ENCODE measurements at regions not wholly inside any gene's neighbourhood (a gene's known extent, or its start where the extent isn't known, plus 50 kb on each side); places are given as distances from the start of the nearest gene placed in this dataset.

DNA sequence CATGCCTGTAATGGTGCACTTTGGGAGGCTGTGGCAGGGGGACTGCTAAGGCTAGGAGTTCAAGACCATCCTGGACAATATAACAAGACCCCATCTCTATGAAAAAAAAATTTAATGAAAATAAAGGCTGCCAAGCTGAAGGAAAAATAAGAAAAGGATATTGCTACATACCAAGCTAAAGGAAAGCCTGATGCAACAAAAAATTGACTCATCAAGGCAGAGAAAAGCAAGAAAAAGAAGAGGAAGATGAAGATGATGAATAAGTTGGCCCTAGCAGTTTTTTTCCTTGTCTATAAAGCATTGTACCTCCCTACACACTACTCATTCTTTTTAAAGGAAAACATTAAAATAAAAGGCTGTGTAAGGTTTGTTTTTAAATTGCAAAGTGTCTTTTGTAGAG lies 441.9 kb upstream of the MDFIC2 start:
- Mint-ChIP-seq H3K4me1 (no peaks in the 10 kb centered on the region), H3K9me3 (ENCODE audit: low read depth) (no peaks in the 10 kb centered on the region), H3K27me3 (no peaks in the 10 kb centered on the region), H3K4me3 (no peak overlapping the region), H3K36me3 (no peaks in the 10 kb centered on the region), H3K27ac (no peak overlapping the region)
- no peak for DNase-seq
- CTCF ChIA-PET: no interaction called here
- ATAC-seq: no peak

DNA sequence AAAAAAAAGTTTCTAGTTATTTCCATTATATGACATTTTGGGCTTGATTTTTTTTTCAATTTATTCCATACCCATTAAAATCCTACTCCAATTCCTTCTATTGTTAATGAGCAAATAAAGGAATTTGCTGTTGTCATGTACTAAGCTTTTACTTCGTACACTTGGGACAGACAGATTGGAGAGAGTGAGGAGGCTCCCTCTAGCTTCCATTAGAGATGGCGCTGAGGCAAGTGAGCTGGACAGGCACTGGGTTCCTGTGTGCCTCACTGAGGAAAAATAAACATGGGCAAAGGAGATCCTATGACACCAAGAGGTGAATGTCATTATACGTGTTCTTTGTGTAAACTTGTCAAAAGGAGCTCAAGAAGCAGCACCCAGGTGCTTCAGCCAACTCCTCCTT lies 441.1 kb upstream of the MDFIC2 start:
- peaks cover 3% of the 10 kb centered on the region for H3K27me3 Mint-ChIP-seq
- H3K9me3 Mint-ChIP-seq (ENCODE audit: low read depth): no peaks in the 10 kb centered on the region
- H3K4me1 Mint-ChIP-seq: no peaks in the 10 kb centered on the region
- H3K27ac Mint-ChIP-seq: no peak overlapping the region
- no peaks in the 10 kb centered on the region for H3K36me3 Mint-ChIP-seq
- no peak overlapping the region for H3K4me3 Mint-ChIP-seq
- DNase-seq (no peak), ATAC-seq (no peak)
- CTCF ChIA-PET: no interaction called here

DNA sequence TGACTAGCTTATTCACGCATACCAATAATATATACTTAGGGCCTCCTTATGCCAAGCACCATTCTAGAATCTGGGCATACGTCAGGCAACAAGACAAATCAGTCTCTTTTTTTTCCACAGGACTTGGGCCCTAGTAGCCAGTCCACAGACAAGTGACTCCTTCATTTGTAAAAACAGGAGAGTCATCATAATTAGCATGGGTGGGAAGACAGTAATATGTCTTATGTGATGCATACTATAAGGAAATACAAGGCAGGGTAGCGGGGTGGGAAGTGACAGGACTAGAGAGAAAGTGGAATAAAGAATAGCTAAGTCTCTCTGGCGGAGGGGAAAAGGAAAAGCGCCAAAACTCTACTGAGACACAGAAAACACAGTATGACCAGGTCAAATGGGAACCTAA lies 439.6 kb upstream of the MDFIC2 start:
- Mint-ChIP-seq H3K4me3 (no peak overlapping the region), H3K9me3 (ENCODE audit: low read depth) (no peaks in the 10 kb centered on the region), H3K27ac (no peak overlapping the region), H3K4me1 (no peaks in the 10 kb centered on the region), H3K36me3 (no peaks in the 10 kb centered on the region), H3K27me3 (peaks cover 16% of the 10 kb centered on the region)
- DNase-seq: no peak
- CTCF ChIA-PET: no interaction called here
- no peak for ATAC-seq

DNA sequence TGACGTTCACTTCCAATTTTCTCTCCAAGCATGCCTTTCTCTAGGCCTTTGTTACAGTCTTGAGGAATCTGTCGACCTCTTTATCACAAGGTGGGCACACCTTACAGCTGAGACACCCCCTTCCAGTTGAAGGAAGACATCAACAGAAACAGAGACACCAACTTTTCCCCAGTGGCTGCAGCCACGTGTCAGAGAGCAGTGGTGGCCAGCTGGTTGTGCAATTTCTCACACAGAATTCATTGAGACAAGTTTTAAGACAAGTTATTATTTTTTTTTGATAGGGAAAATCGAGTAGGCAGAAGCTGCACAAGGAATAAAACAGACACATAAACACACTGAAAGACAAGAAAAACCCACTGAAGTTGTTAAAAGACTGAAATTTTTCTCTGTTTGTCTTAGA lies 436.7 kb upstream of the MDFIC2 start:
- Mint-ChIP-seq H3K4me1 (no peaks in the 10 kb centered on the region), H3K9me3 (ENCODE audit: low read depth) (no peaks in the 10 kb centered on the region), H3K27me3 (peaks cover 19% of the 10 kb centered on the region), H3K27ac (no peak overlapping the region), H3K36me3 (no peaks in the 10 kb centered on the region), H3K4me3 (no peak overlapping the region)
- CTCF ChIA-PET: no interaction called here
- ATAC-seq (no peak), DNase-seq (no peak)

DNA sequence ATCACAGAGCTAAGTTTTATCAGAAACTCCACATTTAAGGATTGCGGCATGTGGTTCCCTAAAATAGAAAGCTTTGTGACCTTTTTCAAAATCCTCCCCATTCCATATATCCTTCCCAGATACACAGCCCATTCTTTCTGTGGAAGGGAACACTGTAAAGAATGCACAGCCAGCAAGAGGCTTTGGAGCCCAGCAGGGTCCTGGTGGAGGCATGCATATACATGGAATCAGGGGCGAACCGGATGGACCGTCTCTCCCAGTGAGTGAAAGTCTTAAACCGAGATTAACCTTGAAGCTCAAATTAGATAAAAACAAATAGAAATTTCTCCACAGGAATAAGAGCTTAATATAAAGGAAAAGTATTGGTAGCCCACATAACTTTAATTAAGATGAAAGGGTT lies 436.2 kb upstream of the MDFIC2 start:
- Mint-ChIP-seq H3K27me3 (peaks cover 19% of the 10 kb centered on the region), H3K27ac (no peak overlapping the region), H3K36me3 (no peaks in the 10 kb centered on the region), H3K9me3 (ENCODE audit: low read depth) (no peaks in the 10 kb centered on the region), H3K4me1 (no peaks in the 10 kb centered on the region), H3K4me3 (no peak overlapping the region)
- CTCF ChIA-PET: no interaction called here
- DNase-seq (no peak), ATAC-seq (no peak)

DNA sequence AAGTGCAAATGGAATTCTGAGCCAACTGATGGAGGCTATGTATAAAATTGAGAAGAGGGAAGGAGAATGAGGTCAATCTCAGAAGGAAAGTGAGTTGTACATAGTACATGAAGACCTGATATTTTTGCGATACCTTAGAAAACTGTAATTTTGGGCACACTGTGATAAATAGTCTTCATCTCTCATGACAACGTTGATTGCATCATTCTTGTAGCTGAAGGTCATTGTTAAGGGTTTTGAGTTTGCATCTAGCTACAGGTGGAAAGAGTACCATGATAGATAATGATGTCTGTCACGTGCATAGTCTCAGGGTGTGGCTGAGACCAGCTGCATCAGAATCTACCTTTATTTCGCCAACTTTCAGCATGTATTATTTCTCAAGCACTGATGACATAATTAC lies 435.4 kb upstream of the MDFIC2 start:
- Mint-ChIP-seq H3K9me3 (ENCODE audit: low read depth) (no peaks in the 10 kb centered on the region), H3K36me3 (no peaks in the 10 kb centered on the region)

DNA sequence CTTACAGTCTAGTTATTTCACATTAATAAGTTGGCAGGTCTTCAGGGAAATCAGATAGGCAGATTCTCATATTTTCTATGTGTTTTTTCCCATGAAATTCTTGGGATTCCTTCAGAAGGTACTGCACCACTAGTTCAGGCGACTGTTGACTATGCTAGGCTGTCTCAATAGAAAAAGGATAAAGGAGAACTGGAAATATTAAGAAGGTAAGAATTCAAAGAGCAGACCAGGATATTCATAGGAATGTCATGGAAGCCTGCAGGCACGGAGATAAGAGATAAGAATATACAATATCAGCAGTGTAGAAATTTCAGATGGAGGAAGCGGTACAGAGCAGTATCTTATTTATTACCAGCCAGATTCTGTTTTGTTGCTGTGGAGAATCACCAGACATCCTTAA lies 432.1 kb upstream of the MDFIC2 start:
- H3K4me3 Mint-ChIP-seq: no peak overlapping the region
- no peaks in the 10 kb centered on the region for H3K4me1 Mint-ChIP-seq
- peaks cover 23% of the 10 kb centered on the region for H3K27me3 Mint-ChIP-seq
- ATAC-seq (no peak), DNase-seq (no peak)
- no peak overlapping the region for H3K27ac Mint-ChIP-seq
- no peaks in the 10 kb centered on the region for H3K36me3 Mint-ChIP-seq
- H3K9me3 Mint-ChIP-seq (ENCODE audit: low read depth): no peaks in the 10 kb centered on the region
- CTCF ChIA-PET: no interaction called here

More for the DNA sequence above, 435.4 kb upstream of the MDFIC2 start:
- CTCF ChIA-PET: no interaction called here
- Mint-ChIP-seq H3K4me1 (no peaks in the 10 kb centered on the region), H3K27me3 (peaks cover 19% of the 10 kb centered on the region), H3K4me3 (no peak overlapping the region), H3K27ac (no peak overlapping the region)
- DNase-seq (no peak), ATAC-seq (no peak)

DNA sequence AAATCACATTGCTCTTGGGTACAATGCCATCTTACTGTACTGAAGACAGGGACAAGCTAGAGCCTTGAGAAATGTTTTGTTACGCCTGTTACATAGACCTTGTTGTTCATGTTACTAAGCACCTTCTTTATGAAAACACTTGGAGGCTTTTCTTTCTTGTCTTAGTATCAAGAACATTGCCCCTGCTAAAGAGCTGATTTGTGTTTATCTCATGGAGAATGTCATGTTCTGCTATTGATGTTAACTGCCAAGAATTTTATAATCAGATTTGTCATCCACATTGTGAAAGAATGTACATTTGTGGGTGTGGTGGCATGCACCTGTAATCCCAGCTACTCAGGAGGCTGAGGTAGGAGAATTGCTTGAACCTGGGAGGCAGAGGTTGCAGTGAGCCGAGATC lies 431.3 kb upstream of the MDFIC2 start:
- no peaks in the 10 kb centered on the region for H3K9me3 Mint-ChIP-seq (ENCODE audit: low read depth)
- DNase-seq (no peak), ATAC-seq (no peak)
- H3K27ac Mint-ChIP-seq: no peak overlapping the region
- H3K36me3 Mint-ChIP-seq: no peaks in the 10 kb centered on the region
- H3K4me3 Mint-ChIP-seq: no peak overlapping the region
- CTCF ChIA-PET: no interaction called here
- no peaks in the 10 kb centered on the region for H3K4me1 Mint-ChIP-seq
- peaks cover 20% of the 10 kb centered on the region for H3K27me3 Mint-ChIP-seq

DNA sequence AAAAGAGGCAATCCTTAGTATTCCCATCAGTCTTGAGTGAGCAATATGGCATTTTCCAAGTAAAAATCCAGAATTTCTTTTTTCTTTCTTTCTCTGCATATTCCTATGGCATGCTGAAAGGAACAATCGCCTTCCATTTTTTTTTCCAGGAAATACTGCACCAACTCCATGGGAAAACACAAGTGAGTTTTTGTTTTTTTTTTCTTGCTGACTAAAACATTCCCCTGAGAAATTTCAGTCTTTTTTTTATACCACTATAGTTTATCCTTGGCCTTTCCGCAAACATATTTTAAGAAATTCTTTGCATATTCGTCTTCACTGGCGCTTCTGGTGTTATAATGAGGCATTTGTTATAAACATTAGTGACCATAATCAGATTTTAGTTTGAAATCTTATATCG lies 429.6 kb upstream of the MDFIC2 start:
- Mint-ChIP-seq H3K36me3 (no peaks in the 10 kb centered on the region), H3K9me3 (ENCODE audit: low read depth) (no peaks in the 10 kb centered on the region), H3K4me3 (no peak overlapping the region), H3K27ac (no peak overlapping the region), H3K27me3 (peaks cover 7% of the 10 kb centered on the region), H3K4me1 (no peaks in the 10 kb centered on the region)
- DNase-seq (no peak), ATAC-seq (no peak)
- CTCF ChIA-PET: no interaction called here

DNA sequence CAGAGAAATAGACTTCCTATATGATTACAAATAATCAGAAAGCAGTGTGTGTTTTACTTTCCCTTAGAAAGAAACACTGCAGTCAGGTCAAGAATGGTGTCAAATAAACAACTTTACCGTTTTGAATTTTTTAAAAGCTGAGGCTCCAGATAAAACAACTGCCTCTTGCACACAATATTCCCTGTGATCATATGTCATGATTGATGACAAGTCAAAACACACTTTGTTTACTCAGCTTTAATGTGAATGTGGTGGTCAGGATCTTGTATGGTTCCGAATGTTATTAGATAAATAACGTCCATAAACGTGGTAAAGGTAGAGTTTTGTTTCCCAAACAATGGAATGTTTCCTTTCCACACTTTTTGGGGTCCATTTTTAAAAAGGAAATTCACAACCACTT lies 428.4 kb upstream of the MDFIC2 start:
- no peaks in the 10 kb centered on the region for H3K4me1 Mint-ChIP-seq
- H3K9me3 Mint-ChIP-seq (ENCODE audit: low read depth): no peaks in the 10 kb centered on the region
- CTCF ChIA-PET: no interaction called here
- H3K27ac Mint-ChIP-seq: no peak overlapping the region
- no peaks in the 10 kb centered on the region for H3K36me3 Mint-ChIP-seq
- no peak for ATAC-seq
- no peak for DNase-seq
- H3K4me3 Mint-ChIP-seq: no peak overlapping the region
- peaks cover 7% of the 10 kb centered on the region for H3K27me3 Mint-ChIP-seq

DNA sequence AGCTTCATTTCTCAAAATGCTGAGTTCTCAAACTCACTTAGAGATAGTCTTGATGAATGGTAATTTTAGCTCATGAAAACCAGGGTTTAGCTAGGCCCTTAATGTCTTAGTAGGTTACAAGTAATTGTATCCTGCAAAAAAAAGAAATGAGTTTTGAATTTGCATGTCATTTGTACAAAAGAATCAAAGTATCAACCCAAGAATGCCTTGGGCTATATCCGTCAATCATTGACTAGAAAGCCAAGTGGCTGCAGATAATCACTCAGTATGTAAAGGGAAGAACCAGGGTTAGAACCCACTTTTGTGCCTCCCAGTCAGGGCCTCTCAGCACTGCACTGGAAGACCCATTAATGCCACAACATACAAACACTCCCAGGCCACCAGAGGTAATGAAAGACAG lies 427.6 kb upstream of the MDFIC2 start:
- CTCF ChIA-PET: no interaction called here
- Mint-ChIP-seq H3K27me3 (peaks cover 7% of the 10 kb centered on the region), H3K9me3 (ENCODE audit: low read depth) (no peaks in the 10 kb centered on the region), H3K4me1 (no peaks in the 10 kb centered on the region), H3K27ac (no peak overlapping the region), H3K36me3 (no peaks in the 10 kb centered on the region), H3K4me3 (no peak overlapping the region)
- ATAC-seq: no peak
- no peak for DNase-seq

DNA sequence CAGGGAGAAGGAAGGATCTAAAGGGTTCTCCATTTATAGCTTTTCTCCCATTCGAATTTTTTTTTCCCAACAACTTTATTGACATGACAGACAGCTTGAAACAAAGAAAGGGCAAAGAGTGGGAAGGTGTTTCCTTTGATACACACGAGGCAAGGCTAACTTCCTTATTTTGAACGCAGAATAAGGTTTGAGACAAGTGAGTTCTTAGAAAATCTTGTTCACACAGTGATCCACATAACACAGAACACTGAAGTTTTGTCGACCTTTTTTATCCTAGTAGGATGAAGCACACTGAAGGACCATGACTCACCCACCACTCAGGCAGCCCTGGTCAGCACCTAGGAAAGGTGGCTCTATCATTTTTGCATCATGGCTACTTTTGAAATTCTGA lies 425.8 kb upstream of the MDFIC2 start:
- no peak for ATAC-seq
- Mint-ChIP-seq H3K27me3 (peaks cover 7% of the 10 kb centered on the region), H3K4me3 (no peak overlapping the region), H3K9me3 (ENCODE audit: low read depth) (no peaks in the 10 kb centered on the region), H3K36me3 (no peaks in the 10 kb centered on the region), H3K27ac (no peak overlapping the region), H3K4me1 (no peaks in the 10 kb centered on the region)
- CTCF ChIA-PET: no interaction called here
- DNase-seq: no peak

DNA sequence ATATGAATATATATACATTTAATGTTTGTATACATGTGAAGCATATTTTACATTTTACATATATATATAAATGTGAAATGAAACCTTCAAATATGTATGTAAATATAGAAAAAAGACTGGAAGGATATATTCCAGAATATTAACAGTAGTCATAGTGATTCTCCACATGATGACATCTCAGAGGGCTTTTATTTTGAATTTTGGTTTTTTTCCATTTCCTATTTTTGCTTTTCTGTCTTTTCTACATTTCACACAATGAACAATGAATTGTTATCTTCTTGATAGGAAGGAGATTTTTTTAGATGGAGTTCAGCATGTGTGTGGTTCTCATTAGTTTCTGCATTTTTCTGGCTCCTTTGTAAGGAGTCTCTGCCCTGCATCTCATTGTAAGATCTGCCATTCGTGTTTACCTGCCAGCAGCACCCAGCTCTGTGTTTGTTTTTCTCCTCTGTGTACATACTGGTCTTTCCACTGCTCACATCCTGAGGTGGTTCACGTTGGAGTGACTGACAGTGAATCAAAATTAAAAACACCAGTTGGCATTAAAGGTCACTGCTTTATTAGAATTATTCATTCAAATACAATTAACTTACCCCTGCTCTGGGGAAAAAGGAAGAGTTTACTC lies 425.3 kb upstream of the MDFIC2 start:
- H3K4me1 Mint-ChIP-seq: no peaks in the 10 kb centered on the region
- no peak overlapping the region for H3K27ac Mint-ChIP-seq

DNA sequence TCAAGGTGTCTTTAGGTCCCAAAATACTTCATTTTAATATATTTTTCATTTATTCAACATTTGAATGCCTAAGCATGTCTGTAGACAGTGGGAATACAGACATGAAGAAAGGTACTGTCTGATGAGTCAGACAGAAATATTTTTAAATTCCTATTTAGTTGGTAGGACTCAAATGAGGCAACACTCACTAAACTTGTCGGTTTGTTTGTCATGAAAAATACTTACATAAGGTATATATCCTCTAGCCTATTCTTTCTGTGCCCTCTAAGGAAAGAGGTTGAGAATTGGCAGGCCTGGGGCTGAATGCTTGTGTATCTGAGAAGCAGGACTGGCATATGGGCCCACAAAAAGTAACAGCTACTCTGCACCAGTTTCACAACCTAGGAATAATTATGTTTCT lies 423.6 kb upstream of the MDFIC2 start:
- CTCF ChIA-PET: no interaction called here
- no peak for DNase-seq
- no peak for ATAC-seq
- H3K36me3 Mint-ChIP-seq: no peaks in the 10 kb centered on the region
- H3K27ac Mint-ChIP-seq: no peak overlapping the region
- H3K9me3 Mint-ChIP-seq (ENCODE audit: low read depth): no peaks in the 10 kb centered on the region
- no peak overlapping the region for H3K4me3 Mint-ChIP-seq
- no peaks in the 10 kb centered on the region for H3K4me1 Mint-ChIP-seq
- H3K27me3 Mint-ChIP-seq: peaks cover 13% of the 10 kb centered on the region

More for the DNA sequence above, 425.3 kb upstream of the MDFIC2 start:
- Mint-ChIP-seq H3K9me3 (ENCODE audit: low read depth) (no peaks in the 10 kb centered on the region), H3K36me3 (no peaks in the 10 kb centered on the region), H3K27me3 (peaks cover 8% of the 10 kb centered on the region), H3K4me3 (no peak overlapping the region)
- CTCF ChIA-PET: no interaction called here
- DNase-seq: no peak
- ATAC-seq: no peak

DNA sequence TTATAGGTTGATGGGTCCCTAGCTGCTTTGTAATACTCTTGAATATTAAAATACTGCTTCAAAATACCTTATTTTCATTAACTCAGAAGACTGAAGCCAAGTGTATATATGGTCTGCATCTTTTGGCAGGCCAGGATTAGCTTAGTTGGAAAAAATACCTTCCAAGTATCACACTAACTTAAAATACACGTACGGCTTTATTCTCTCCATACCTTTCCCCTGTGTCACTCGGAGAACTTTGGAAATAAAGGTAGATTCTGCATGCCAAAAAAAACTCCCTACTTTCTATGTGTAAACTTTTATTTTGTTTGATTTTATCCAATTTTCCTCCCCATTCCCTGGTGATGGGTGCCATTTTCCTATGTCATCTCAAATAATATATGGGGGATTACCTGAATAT lies 422.3 kb upstream of the MDFIC2 start:
- H3K4me1 Mint-ChIP-seq: no peaks in the 10 kb centered on the region
- H3K36me3 Mint-ChIP-seq: no peaks in the 10 kb centered on the region
- CTCF ChIA-PET: no interaction called here
- no peak for DNase-seq
- H3K9me3 Mint-ChIP-seq (ENCODE audit: low read depth): no peaks in the 10 kb centered on the region
- ATAC-seq: no peak
- no peak overlapping the region for H3K4me3 Mint-ChIP-seq
- H3K27me3 Mint-ChIP-seq: peaks cover 14% of the 10 kb centered on the region
- H3K27ac Mint-ChIP-seq: no peak overlapping the region
